Natural killer cell (primary cell): ENCODE measurements at regions not wholly inside any gene's neighbourhood (a gene's known extent, or its start where the extent isn't known, plus 50 kb on each side); places are given as distances from the start of the nearest gene placed in this dataset.

Experiments used
- ATAC-seq, 3 donors: fragments of 150-1000 bp in 2 of 3; fragments of 200-7000 bp in 1 of 3; cut with Tn5 transposase; 1 replicate in 1 of 3; 2 replicates in 2 of 3; pipeline ENCODE4 v1.10.0; 2021; ENCODE audit warnings: mild to moderate bottlenecking in 2 of 3, moderate library complexity in 2 of 3
- DNase-seq, 2 donors: peaks; one replicate each; pipeline versions ENCODE4 v3.0.0 to v3.0.0-alpha.2; 2013 to 2021; ENCODE audit warnings: mixed read lengths in 1 of 2
- H3K27ac ChIP-seq: one replicate; pipeline ENCODE4 v1.5.1; 2013; ENCODE audit warnings: mild to moderate bottlenecking, low read length
- H3K27me3 ChIP-seq: one replicate; pipeline ENCODE4 v1.6.1; 2013; ENCODE audit warnings: low read length; ENCODE audit not compliant: control insufficient read depth, insufficient read depth
- H3K36me3 ChIP-seq: one replicate; pipeline ENCODE4 v1.6.1; 2013; ENCODE audit warnings: low read length; ENCODE audit not compliant: control insufficient read depth, insufficient read depth
- H3K4me1 ChIP-seq: one replicate; pipeline ENCODE4 v1.6.1; 2013; ENCODE audit warnings: low read length; ENCODE audit not compliant: control insufficient read depth, insufficient read depth
- H3K4me3 ChIP-seq: one replicate; pipeline ENCODE4 v1.5.1; 2013; ENCODE audit warnings: low read length
- H3K9me3 ChIP-seq: one replicate; pipeline ENCODE4 v1.6.1; 2013; ENCODE audit warnings: low read length; ENCODE audit not compliant: control insufficient read depth, insufficient read depth
- H3K27ac Mint-ChIP-seq, 2 donors: one replicate each; pipeline ENCODE4 v1.8.0; 2022; ENCODE audit warnings: mild to moderate bottlenecking in 2 of 2, mixed read lengths in 2 of 2, moderate library complexity in 1 of 2
- H3K27me3 Mint-ChIP-seq, 2 donors: one replicate each; pipeline ENCODE4 v1.8.0; 2022; ENCODE audit warnings: low read depth in 2 of 2, mixed read lengths in 2 of 2
- H3K36me3 Mint-ChIP-seq: one replicate; pipeline ENCODE4 v1.8.0; 2022; ENCODE audit warnings: mixed read lengths
- H3K4me1 Mint-ChIP-seq, 2 donors: one replicate each; pipeline ENCODE4 v1.8.0; 2022; ENCODE audit warnings: mixed read lengths in 2 of 2
- H3K4me3 Mint-ChIP-seq: one replicate; pipeline ENCODE4 v1.8.0; 2022; ENCODE audit warnings: mild to moderate bottlenecking, moderate library complexity, mixed read lengths
- H3K9me3 Mint-ChIP-seq, 2 donors: one replicate each; pipeline ENCODE4 v1.8.0; 2022; ENCODE audit warnings: mixed read lengths in 2 of 2
- CTCF ChIP-seq: fragments of 200-600 bp; IDR thresholded peaks from one replicate; pipeline ENCODE4 v1.8.0; 2022; ENCODE audit warnings: antibody characterized with exemption
- WGBS: methylation state at CpG from one replicate; pipeline ENCODE4 v1.1.7; 2013; ENCODE audit warnings: missing lambda C conversion rate; ENCODE audit not compliant: insufficient coverage; 5-methylcytosine and 5-hydroxymethylcytosine counted together
- intact Hi-C: fragments of 100-400 bp; cut with micrococcal nuclease; formaldehyde crosslinking; loops from one replicate; pipeline ENCODE4 v1.14.2; 2022

GRCh38 chr3:177687291-177687690 is 490.0 kb upstream of the TBL1XR1 start:
- no peak for ATAC-seq
- Histone ChIP-seq H3K9me3 (no peaks in the 10 kb centered on the region), H3K4me1 (peaks cover 8% of the 10 kb centered on the region), H3K27ac (no peak overlapping the region), H3K4me3 (no peak overlapping the region), H3K36me3 (no peaks in the 10 kb centered on the region), H3K27me3 (no peaks in the 10 kb centered on the region)
- intact Hi-C loops = loop anchor here (10.0 kb wide), 1 partner anchor 92 kb away; no protein-coding TSS in a partner anchor
- no peak for DNase-seq
- no peak for TF ChIP-seq CTCF
- peaks cover 0 to 8% of the 10 kb centered on the region in 2 donors for H3K27me3 Mint-ChIP-seq
- H3K4me1 Mint-ChIP-seq = peaks cover 24 to 25% of the 10 kb centered on the region in 2 donors
- no peak overlapping the region for H3K27ac Mint-ChIP-seq
- 87% methylated on average over 4 of the region's 4 CpGs for WGBS
- no peaks in the 10 kb centered on the region for H3K9me3 Mint-ChIP-seq
- no peaks in the 10 kb centered on the region for H3K36me3 Mint-ChIP-seq
- H3K4me3 Mint-ChIP-seq = no peak overlapping the region

DNA sequence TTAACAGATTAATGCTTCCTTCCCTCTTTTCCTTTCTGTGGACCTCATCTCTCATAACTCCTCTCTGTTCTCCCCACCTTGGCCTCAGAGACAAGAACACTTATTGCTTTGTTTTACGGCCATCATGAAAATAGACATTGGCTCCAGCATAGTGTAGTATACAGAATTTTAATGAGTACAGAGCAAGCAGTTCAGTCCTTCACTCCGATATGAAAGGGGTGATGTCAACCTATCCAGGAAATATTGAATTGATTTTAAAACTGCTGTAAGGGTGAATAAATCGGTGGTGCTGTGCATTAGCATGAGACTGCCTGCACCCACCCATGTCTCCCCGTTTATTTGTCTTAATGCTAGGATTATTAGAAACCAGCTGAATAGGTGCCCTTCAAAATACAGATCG is 490.9 kb upstream of the TBL1XR1 start:
- no peaks in the 10 kb centered on the region for H3K4me1 ChIP-seq
- no peaks in the 10 kb centered on the region for H3K36me3 ChIP-seq
- no peak overlapping the region for H3K27ac ChIP-seq
- intact Hi-C loops = loop anchor here (10.0 kb wide), 1 partner anchor 93 kb away; no protein-coding TSS in a partner anchor
- Mint-ChIP-seq H3K9me3 (no peaks in the 10 kb centered on the region), H3K36me3 (no peaks in the 10 kb centered on the region), H3K4me3 (no peak overlapping the region), H3K27ac (no peak overlapping the region), H3K4me1 (peaks cover 16 to 17% of the 10 kb centered on the region in 2 donors), H3K27me3 (peaks cover 0 to 8% of the 10 kb centered on the region in 2 donors)
- DNase-seq (no peak), ATAC-seq (no peak)
- no peaks in the 10 kb centered on the region for H3K27me3 ChIP-seq
- 94% methylated on average over 5 of the region's 5 CpGs for WGBS
- TF ChIP-seq CTCF = no peak
- no peak overlapping the region for H3K4me3 ChIP-seq
- H3K9me3 ChIP-seq = no peaks in the 10 kb centered on the region

GRCh38 chr3:177689077-177689476 is 491.8 kb upstream of the TBL1XR1 start:
- Mint-ChIP-seq H3K4me1 (peaks cover 11% of the 10 kb centered on the region in 2 donors), H3K36me3 (no peaks in the 10 kb centered on the region), H3K27me3 (peaks cover 0 to 8% of the 10 kb centered on the region in 2 donors), H3K9me3 (no peaks in the 10 kb centered on the region), H3K27ac (no peak overlapping the region), H3K4me3 (no peak overlapping the region)
- H3K36me3 ChIP-seq = no peaks in the 10 kb centered on the region
- TF ChIP-seq CTCF = no peak
- no peaks in the 10 kb centered on the region for H3K9me3 ChIP-seq
- intact Hi-C loops = loop anchor here (10.0 kb wide), 1 partner anchor 94 kb away; no protein-coding TSS in a partner anchor
- H3K27me3 ChIP-seq = no peaks in the 10 kb centered on the region
- WGBS = no CpG with 5 or more reads among the region's 3 CpGs
- no peaks in the 10 kb centered on the region for H3K4me1 ChIP-seq
- DNase-seq (no peak), ATAC-seq (no peak)
- H3K27ac ChIP-seq = no peak overlapping the region
- no peak overlapping the region for H3K4me3 ChIP-seq

DNA sequence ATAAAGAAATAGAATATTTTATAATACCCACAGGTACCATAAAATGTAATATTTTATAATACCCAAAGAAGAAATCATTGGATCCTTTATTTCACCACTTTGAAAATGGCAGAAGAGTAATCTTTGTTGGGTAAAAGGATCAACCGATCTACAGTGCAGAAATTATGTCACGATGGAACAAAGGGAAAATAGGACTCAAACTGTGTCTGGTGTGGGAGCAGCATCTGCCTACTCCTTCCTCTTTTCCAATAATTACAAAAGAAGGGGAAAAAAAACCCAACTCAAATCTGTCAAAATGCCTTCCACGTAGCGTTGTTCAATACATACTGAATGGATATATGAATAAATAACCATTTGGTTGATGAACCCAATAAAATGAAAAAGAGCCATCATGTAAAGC is 492.6 kb upstream of the TBL1XR1 start:
- Mint-ChIP-seq H3K9me3 (no peaks in the 10 kb centered on the region), H3K36me3 (no peaks in the 10 kb centered on the region), H3K27me3 (peaks cover 0 to 8% of the 10 kb centered on the region in 2 donors), H3K27ac (no peak overlapping the region), H3K4me3 (no peak overlapping the region), H3K4me1 (peaks cover 12 to 15% of the 10 kb centered on the region in 2 donors)
- WGBS = 100% methylated on average over 2 of the region's 4 CpGs
- Histone ChIP-seq H3K27me3 (no peaks in the 10 kb centered on the region), H3K36me3 (no peaks in the 10 kb centered on the region), H3K4me1 (no peaks in the 10 kb centered on the region), H3K4me3 (no peak overlapping the region), H3K9me3 (no peaks in the 10 kb centered on the region), H3K27ac (no peak overlapping the region)
- intact Hi-C loops = loop anchor here (10.0 kb wide), 1 partner anchor 95 kb away; no protein-coding TSS in a partner anchor
- no peak for ATAC-seq
- no peak for DNase-seq
- TF ChIP-seq CTCF = no peak
